ENCODE measurements at regions not wholly inside any gene's neighbourhood (a gene's known extent, or its start where the extent isn't known, plus 50 kb on each side); places are given as distances from the start of the nearest gene placed in this dataset.
"Not testable (repeated sequence)": the region's sequence is repeated elsewhere in the genome, so short reads cannot be mapped to it uniquely, and the experiment has no call there.

GRCh38 chr20:51172558-51173428 lies 149.9 kb upstream of the KCNG1 start:
- H3K4me1 ChIP-seq (ENCODE audit: low read length), result 0 out of 2 replicates have a peak, but pooled peaks cover 4% of the 10 kb centered on the region
- TF ChIP-seq EZH2 (optimal IDR thresholded peaks at IDR 0.05; ENCODE audit: low read depth, low read length), result no peak
- no peak for TF ChIP-seq EZH2phosphoT487 (IDR thresholded peaks at IDR 0.05; ENCODE audit: low read length)
- TF ChIP-seq, protein P1, sequence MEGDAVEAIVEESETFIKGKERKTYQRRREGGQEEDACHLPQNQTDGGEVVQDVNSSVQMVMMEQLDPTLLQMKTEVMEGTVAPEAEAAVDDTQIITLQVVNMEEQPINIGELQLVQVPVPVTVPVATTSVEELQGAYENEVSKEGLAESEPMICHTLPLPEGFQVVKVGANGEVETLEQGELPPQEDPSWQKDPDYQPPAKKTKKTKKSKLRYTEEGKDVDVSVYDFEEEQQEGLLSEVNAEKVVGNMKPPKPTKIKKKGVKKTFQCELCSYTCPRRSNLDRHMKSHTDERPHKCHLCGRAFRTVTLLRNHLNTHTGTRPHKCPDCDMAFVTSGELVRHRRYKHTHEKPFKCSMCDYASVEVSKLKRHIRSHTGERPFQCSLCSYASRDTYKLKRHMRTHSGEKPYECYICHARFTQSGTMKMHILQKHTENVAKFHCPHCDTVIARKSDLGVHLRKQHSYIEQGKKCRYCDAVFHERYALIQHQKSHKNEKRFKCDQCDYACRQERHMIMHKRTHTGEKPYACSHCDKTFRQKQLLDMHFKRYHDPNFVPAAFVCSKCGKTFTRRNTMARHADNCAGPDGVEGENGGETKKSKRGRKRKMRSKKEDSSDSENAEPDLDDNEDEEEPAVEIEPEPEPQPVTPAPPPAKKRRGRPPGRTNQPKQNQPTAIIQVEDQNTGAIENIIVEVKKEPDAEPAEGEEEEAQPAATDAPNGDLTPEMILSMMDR (IDR thresholded peaks at IDR 0.05; ENCODE audit: low read length), result no peak
- no peak overlapping the region for H3K4me2 ChIP-seq (ENCODE audit: low read depth, low read length)
- H3F3A ChIP-seq (ENCODE audit: insufficient read depth, low read length), result no peaks in the 10 kb centered on the region
- no peak overlapping the region for H3K4me3 ChIP-seq (ENCODE audit: low read length)
- no peaks in the 10 kb centered on the region for H3K36me3 ChIP-seq (replicated peaks; ENCODE audit: insufficient read depth, low read length)
- H3K9me2 ChIP-seq (replicated peaks; ENCODE audit: insufficient read depth, low read length), result no peaks in the 10 kb centered on the region
- H3K27ac ChIP-seq (ENCODE audit: low read length), result no peak overlapping the region
- H2AFZ ChIP-seq (ENCODE audit: low read length), result no peak overlapping the region
- H3K9ac ChIP-seq (ENCODE audit: low read length), result no peak overlapping the region
- no peaks in the 10 kb centered on the region for H3K79me2 ChIP-seq (ENCODE audit: low read length)
- DNase-seq, result no peak
- H3K9me3 ChIP-seq (replicated peaks; ENCODE audit: insufficient read depth, low read length), result no peaks in the 10 kb centered on the region
- no peaks in the 10 kb centered on the region for H3K27me3 ChIP-seq (replicated peaks; ENCODE audit: insufficient read depth, low read length)
- H4K20me1 ChIP-seq (ENCODE audit: insufficient read depth, low read length), result no peaks in the 10 kb centered on the region

DNA sequence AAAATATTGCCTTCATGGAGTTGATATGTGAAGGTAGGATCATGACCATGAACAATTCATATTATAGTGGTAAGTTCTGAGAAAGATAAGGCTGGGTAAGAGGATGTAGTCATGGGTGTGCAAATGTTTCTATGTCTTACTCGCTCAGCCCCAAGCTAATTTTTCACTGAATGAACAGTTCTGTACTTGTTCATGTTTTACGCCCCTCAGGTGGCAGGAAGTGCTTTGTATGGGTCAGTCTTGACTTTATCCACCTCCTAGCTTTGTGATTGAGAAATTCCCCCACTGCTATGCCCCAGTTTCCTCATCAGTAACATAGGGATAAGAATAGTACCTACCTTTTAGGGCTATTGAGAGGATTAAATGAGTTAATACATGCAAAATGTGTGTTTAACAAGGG lies 148.2 kb upstream of the KCNG1 start:
- Histone ChIP-seq H3K9ac (ENCODE audit: low read length) (no peak overlapping the region), H3K36me3 (replicated peaks; ENCODE audit: insufficient read depth, low read length) (no peaks in the 10 kb centered on the region), H4K20me1 (ENCODE audit: insufficient read depth, low read length) (no peaks in the 10 kb centered on the region), H3K79me2 (ENCODE audit: low read length) (no peaks in the 10 kb centered on the region), H2AFZ (ENCODE audit: low read length) (no peak overlapping the region), H3K9me2 (replicated peaks; ENCODE audit: insufficient read depth, low read length) (no peaks in the 10 kb centered on the region), H3F3A (ENCODE audit: insufficient read depth, low read length) (no peaks in the 10 kb centered on the region), H3K27me3 (replicated peaks; ENCODE audit: insufficient read depth, low read length) (no peaks in the 10 kb centered on the region), H3K27ac (ENCODE audit: low read length) (no peak overlapping the region), H3K9me3 (replicated peaks; ENCODE audit: insufficient read depth, low read length) (no peaks in the 10 kb centered on the region), H3K4me2 (ENCODE audit: low read depth, low read length) (no peak overlapping the region), H3K4me1 (ENCODE audit: low read length) (0 out of 2 replicates have a peak, but pooled peaks cover 4% of the 10 kb centered on the region), H3K4me3 (ENCODE audit: low read length) (no peak overlapping the region)
- no peak for TF ChIP-seq EZH2phosphoT487 (IDR thresholded peaks at IDR 0.05; ENCODE audit: low read length)
- TF ChIP-seq EZH2 (optimal IDR thresholded peaks at IDR 0.05; ENCODE audit: low read depth, low read length), result no peak
- TF ChIP-seq, protein P1 (IDR thresholded peaks at IDR 0.05; ENCODE audit: low read length), result no peak
- no peak for DNase-seq

- Histone ChIP-seq H3K36me3 (replicated peaks; ENCODE audit: insufficient read depth, low read length) (no peaks in the 10 kb centered on the region), H2AFZ (ENCODE audit: low read length) (no peak overlapping the region), H3K9me3 (replicated peaks; ENCODE audit: insufficient read depth, low read length) (no peaks in the 10 kb centered on the region), H3K9me2 (replicated peaks; ENCODE audit: insufficient read depth, low read length) (no peaks in the 10 kb centered on the region), H3K27ac (ENCODE audit: low read length) (no peak overlapping the region), H3K4me2 (ENCODE audit: low read depth, low read length) (no peak overlapping the region), H4K20me1 (ENCODE audit: insufficient read depth, low read length) (no peaks in the 10 kb centered on the region), H3K4me3 (ENCODE audit: low read length) (no peak overlapping the region), H3K79me2 (ENCODE audit: low read length) (no peaks in the 10 kb centered on the region), H3K4me1 (ENCODE audit: low read length) (0 out of 2 replicates have a peak, but pooled peaks cover 4% of the 10 kb centered on the region), H3F3A (ENCODE audit: insufficient read depth, low read length) (no peaks in the 10 kb centered on the region), H3K9ac (ENCODE audit: low read length) (no peak overlapping the region), H3K27me3 (replicated peaks; ENCODE audit: insufficient read depth, low read length) (no peaks in the 10 kb centered on the region)
- TF ChIP-seq EZH2phosphoT487 (IDR thresholded peaks at IDR 0.05; ENCODE audit: low read length), result no peak
- TF ChIP-seq, protein P1 (IDR thresholded peaks at IDR 0.05; ENCODE audit: low read length), result no peak
- no peak for TF ChIP-seq EZH2 (optimal IDR thresholded peaks at IDR 0.05; ENCODE audit: low read depth, low read length)
- DNase-seq, result no peak
These were observed 146.9 kb upstream of the KCNG1 start for GRCh38 chr20:51169813-51170212.

DNA sequence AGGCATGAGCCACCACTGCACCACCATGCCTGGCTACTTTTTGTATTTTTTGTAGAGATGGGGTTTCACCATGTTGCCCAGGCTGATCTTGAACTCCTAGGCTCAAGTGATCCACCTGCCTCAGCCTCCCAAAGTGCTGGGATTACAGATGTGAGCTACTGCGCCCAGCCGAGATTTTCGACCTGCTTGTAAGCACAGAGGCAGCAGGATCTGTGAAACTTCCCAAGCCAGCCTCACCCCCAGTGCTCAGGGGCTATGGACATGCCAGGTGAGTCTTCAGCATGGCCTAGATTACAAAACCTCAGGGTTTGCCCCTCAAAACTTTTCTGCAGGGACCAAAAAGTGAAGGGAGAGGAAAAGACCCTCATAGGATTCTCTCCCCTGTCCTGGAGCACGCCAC lies 145.0 kb upstream of the KCNG1 start:
- H3K27ac ChIP-seq (ENCODE audit: low read length); H3K4me3 ChIP-seq (ENCODE audit: low read length); H3K4me1 ChIP-seq (ENCODE audit: low read length); H3K9me3 ChIP-seq (replicated peaks; ENCODE audit: insufficient read depth, low read length); H3K79me2 ChIP-seq (ENCODE audit: low read length); H3K9me2 ChIP-seq (replicated peaks; ENCODE audit: insufficient read depth, low read length); H3K36me3 ChIP-seq (replicated peaks; ENCODE audit: insufficient read depth, low read length); DNase-seq; H3K9ac ChIP-seq (ENCODE audit: low read length); H3F3A ChIP-seq (ENCODE audit: insufficient read depth, low read length); H4K20me1 ChIP-seq (ENCODE audit: insufficient read depth, low read length); H3K27me3 ChIP-seq (replicated peaks; ENCODE audit: insufficient read depth, low read length): not testable (repeated sequence)
- 0 out of 2 replicates have a peak overlapping the region, but pooled peaks have one; percentile 27 for H2AFZ ChIP-seq (ENCODE audit: low read length)
- H3K4me2 ChIP-seq (ENCODE audit: low read depth, low read length), result peak overlapping the region; percentile 11; the same call in 1 of the 2 replicates
